ENCODE measurements at regions not wholly inside any gene's neighbourhood (a gene's known extent, or its start where the extent isn't known, plus 50 kb on each side); places are given as distances from the start of the nearest gene placed in this dataset.

DNA sequence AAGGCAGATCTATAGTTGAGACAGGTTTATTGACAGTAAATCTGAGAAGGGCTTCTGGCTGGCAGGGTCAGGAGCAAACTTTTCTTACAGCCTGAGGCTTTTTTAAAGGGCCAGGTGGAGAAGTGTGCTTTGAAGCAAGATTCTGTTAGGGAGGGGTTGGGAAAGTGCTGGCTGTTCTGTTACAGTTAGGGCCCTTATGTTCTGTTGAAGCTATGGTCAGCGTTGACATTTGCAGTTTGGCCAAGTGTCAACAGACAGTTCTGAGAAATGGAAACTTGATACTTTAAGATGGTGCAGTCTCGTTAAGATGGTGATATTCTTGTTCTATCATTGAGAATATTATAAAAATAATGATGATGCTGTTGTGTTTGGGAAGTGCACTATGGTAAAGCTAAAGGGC is 154.2 kb downstream of the RDH14 start:
- no peak overlapping the region for H2AFZ ChIP-seq (ENCODE audit: low read length)
- H3K27me3 ChIP-seq (ENCODE audit: insufficient read depth, low read length), result no peaks in the 10 kb centered on the region
- H4K8ac ChIP-seq (replicated peaks; ENCODE audit: insufficient read length, low read depth, low read length), result no peak overlapping the region
- no peak overlapping the region for H2BK15ac ChIP-seq (ENCODE audit: low read depth, low read length)
- DNase-seq, result no peak
- no peak overlapping the region for H2BK20ac ChIP-seq (ENCODE audit: low read depth, low read length, poor library complexity, severe bottlenecking)
- no peak overlapping the region for H3K4ac ChIP-seq (ENCODE audit: low read depth, low read length)
- H3T11ph ChIP-seq (ENCODE audit: low read length), result no peak overlapping the region
- no peaks in the 10 kb centered on the region for H3K79me2 ChIP-seq (ENCODE audit: insufficient read depth, low read length)
- H3K27ac Mint-ChIP-seq, result no peak overlapping the region
- no peak overlapping the region for H2BK5ac ChIP-seq (ENCODE audit: insufficient read length, low read length)
- H3K9me3 Mint-ChIP-seq, result no peaks in the 10 kb centered on the region
- H3K79me1 ChIP-seq (ENCODE audit: insufficient read depth, low read depth, low read length, poor library complexity, severe bottlenecking), result no peaks in the 10 kb centered on the region
- no peak overlapping the region for H2AK5ac ChIP-seq (ENCODE audit: insufficient read length, low read length)
- no peaks in the 10 kb centered on the region for H3K36me3 Mint-ChIP-seq (ENCODE audit: insufficient read depth in 1 of 3, low read depth in 3 of 3)
- H3K4me2 ChIP-seq (ENCODE audit: insufficient read depth, insufficient read length, low read length), result no peak overlapping the region
- no peak overlapping the region for H3K27ac ChIP-seq (ENCODE audit: insufficient read length, low read depth, low read length)
- no peaks in the 10 kb centered on the region for H3K9me3 ChIP-seq (ENCODE audit: control insufficient read depth, low read depth, low read length)
- H4K5ac ChIP-seq (ENCODE audit: insufficient read length, low read depth, low read length), result no peak overlapping the region
- H3K23me2 ChIP-seq (ENCODE audit: insufficient read length, low read depth, low read length, poor library complexity, severe bottlenecking), result no peaks in the 10 kb centered on the region
- H3K27me3 Mint-ChIP-seq (ENCODE audit: low read depth), result no peaks in the 10 kb centered on the region
- H4K20me1 ChIP-seq (ENCODE audit: control insufficient read depth, insufficient read depth, insufficient read length), result no peaks in the 10 kb centered on the region
- TF ChIP-seq, protein P1, sequence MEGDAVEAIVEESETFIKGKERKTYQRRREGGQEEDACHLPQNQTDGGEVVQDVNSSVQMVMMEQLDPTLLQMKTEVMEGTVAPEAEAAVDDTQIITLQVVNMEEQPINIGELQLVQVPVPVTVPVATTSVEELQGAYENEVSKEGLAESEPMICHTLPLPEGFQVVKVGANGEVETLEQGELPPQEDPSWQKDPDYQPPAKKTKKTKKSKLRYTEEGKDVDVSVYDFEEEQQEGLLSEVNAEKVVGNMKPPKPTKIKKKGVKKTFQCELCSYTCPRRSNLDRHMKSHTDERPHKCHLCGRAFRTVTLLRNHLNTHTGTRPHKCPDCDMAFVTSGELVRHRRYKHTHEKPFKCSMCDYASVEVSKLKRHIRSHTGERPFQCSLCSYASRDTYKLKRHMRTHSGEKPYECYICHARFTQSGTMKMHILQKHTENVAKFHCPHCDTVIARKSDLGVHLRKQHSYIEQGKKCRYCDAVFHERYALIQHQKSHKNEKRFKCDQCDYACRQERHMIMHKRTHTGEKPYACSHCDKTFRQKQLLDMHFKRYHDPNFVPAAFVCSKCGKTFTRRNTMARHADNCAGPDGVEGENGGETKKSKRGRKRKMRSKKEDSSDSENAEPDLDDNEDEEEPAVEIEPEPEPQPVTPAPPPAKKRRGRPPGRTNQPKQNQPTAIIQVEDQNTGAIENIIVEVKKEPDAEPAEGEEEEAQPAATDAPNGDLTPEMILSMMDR (conservative IDR thresholded peaks at IDR 0.05), result no peak
- H2BK12ac ChIP-seq (ENCODE audit: insufficient read length, low read depth, low read length), result no peak overlapping the region
- H3K18ac ChIP-seq (ENCODE audit: insufficient read length, low read depth, low read length), result no peak overlapping the region
- H2BK120ac ChIP-seq (ENCODE audit: low read depth, low read length, poor library complexity, severe bottlenecking), result no peak overlapping the region
- H3K56ac ChIP-seq (ENCODE audit: insufficient read length, low read depth, low read length), result no peak overlapping the region
- no peak overlapping the region for H4K91ac ChIP-seq (ENCODE audit: insufficient read length, low read depth, low read length)
- no peak overlapping the region for H3K9ac ChIP-seq (ENCODE audit: extremely low read depth, insufficient read length, low read length)
- no peak overlapping the region for H3K14ac ChIP-seq (ENCODE audit: insufficient read depth, low read length)
- peaks cover 5 to 6% of the 10 kb centered on the region in 2 experiments; a peak in 3 of 4 replicates for H3K4me1 Mint-ChIP-seq
- H3K4me1 ChIP-seq (ENCODE audit: insufficient read depth, low read length), result no peaks in the 10 kb centered on the region
- no CpG with 5 or more reads among the region's 2 CpGs for WGBS (ENCODE audit: extremely low coverage, insufficient read length, low lambda C conversion rate)
- H3K4me3 Mint-ChIP-seq, result no peak overlapping the region
- no peak overlapping the region for H3K23ac ChIP-seq (ENCODE audit: insufficient read length, low read depth, low read length)
